Gastroesophageal sphincter (tissue), 3 donors: ENCODE measurements at regions not wholly inside any gene's neighbourhood (a gene's known extent, or its start where the extent isn't known, plus 50 kb on each side); places are given as distances from the start of the nearest gene placed in this dataset.

ENCODE experiments used
- CTCF ChIP-seq, 4 experiments: fragments of 200-600 bp in 2 of 4; fragments of 450-650 bp in 2 of 4; sonication (generic) in 1 of 4; IDR thresholded peaks; one replicate each; pipeline ENCODE4 v1.5.1; 2017 to 2019; ENCODE audit warnings: antibody characterized with exemption in 4 of 4, mild to moderate bottlenecking in 2 of 4, moderate library complexity in 2 of 4
- POLR2A ChIP-seq, 2 donors: fragments of 450-650 bp; IDR thresholded peaks; one replicate each; pipeline ENCODE4 v1.6.1; 2017; ENCODE audit warnings: antibody characterized with exemption in 2 of 2, mild to moderate bottlenecking in 2 of 2, moderate library complexity in 1 of 2
- POLR2AphosphoS5 ChIP-seq: sonication (generic); formaldehyde crosslinking; IDR thresholded peaks from one replicate; pipeline ENCODE4 v1.6.1; 2017; ENCODE audit warnings: antibody characterized with exemption

- no peak for TF ChIP-seq CTCF (IDR thresholded peaks at IDR 0.05)
- no peak for TF ChIP-seq POLR2A (IDR thresholded peaks at IDR 0.05)
- TF ChIP-seq POLR2AphosphoS5 = no peak
Observed at GRCh38 chr5:29795096-29795652, 1398.3 kb upstream of the CDH6 start.
